ENCODE measurements at regions not wholly inside any gene's neighbourhood (a gene's known extent, or its start where the extent isn't known, plus 50 kb on each side); places are given as distances from the start of the nearest gene placed in this dataset.

- intact Hi-C loops (cut with DNase I; ENCODE audit: low total_unique reads): no loop called here
- no peak for TF ChIP-seq CTCF (IDR thresholded peaks at IDR 0.05)
- no peak for TF ChIP-seq POLR2A (IDR thresholded peaks at IDR 0.05)
- no peak overlapping the region for H3K4me3 ChIP-seq
- no peaks in the 10 kb centered on the region for H3K9me3 ChIP-seq
- no peak overlapping the region for H3K27ac ChIP-seq
- DNase-seq: no peak
- no peaks in the 10 kb centered on the region for H3K27me3 ChIP-seq
- H3K4me1 ChIP-seq: no peaks in the 10 kb centered on the region
- no peaks in the 10 kb centered on the region for H3K36me3 ChIP-seq
These were observed 246.9 kb downstream of the LNPK start for GRCh38 chr2:175755169-175755568.

- Histone ChIP-seq H3K4me1 (no peaks in the 10 kb centered on the region), H3K27ac (no peak overlapping the region), H3K4me3 (no peak overlapping the region), H3K36me3 (no peaks in the 10 kb centered on the region), H3K9me3 (no peaks in the 10 kb centered on the region), H3K27me3 (no peaks in the 10 kb centered on the region)
- intact Hi-C loops (cut with DNase I; ENCODE audit: low total_unique reads): no loop called here
- TF ChIP-seq CTCF (IDR thresholded peaks at IDR 0.05): no peak
- no peak for TF ChIP-seq POLR2A (IDR thresholded peaks at IDR 0.05)
- no peak for DNase-seq
These were observed 251.9 kb downstream of the LNPK start for GRCh38 chr2:175750195-175750594.

- DNase-seq: no peak
- Histone ChIP-seq H3K4me3 (no peak overlapping the region), H3K9me3 (no peaks in the 10 kb centered on the region), H3K4me1 (no peaks in the 10 kb centered on the region), H3K27ac (no peak overlapping the region), H3K27me3 (no peaks in the 10 kb centered on the region), H3K36me3 (no peaks in the 10 kb centered on the region)
- intact Hi-C loops (cut with DNase I; ENCODE audit: low total_unique reads): no loop called here
- no peak for TF ChIP-seq POLR2A (IDR thresholded peaks at IDR 0.05)
- TF ChIP-seq CTCF (IDR thresholded peaks at IDR 0.05): no peak
These were observed 256.2 kb downstream of the LNPK start for GRCh38 chr2:175745911-175746310.

- no peaks in the 10 kb centered on the region for H3K4me1 ChIP-seq
- intact Hi-C loops (cut with DNase I; ENCODE audit: low total_unique reads): no loop called here
These were observed 258.1 kb downstream of the LNPK start for GRCh38 chr2:175744000-175744399.

GRCh38 chr2:175743011-175743410 is 259.1 kb downstream of the LNPK start:
- intact Hi-C loops (cut with DNase I; ENCODE audit: low total_unique reads): no loop called here
- TF ChIP-seq POLR2A (IDR thresholded peaks at IDR 0.05): no peak
- no peak for TF ChIP-seq CTCF (IDR thresholded peaks at IDR 0.05)
- Histone ChIP-seq H3K9me3 (no peaks in the 10 kb centered on the region), H3K27me3 (no peaks in the 10 kb centered on the region), H3K27ac (no peak overlapping the region), H3K36me3 (no peaks in the 10 kb centered on the region), H3K4me3 (no peak overlapping the region), H3K4me1 (no peaks in the 10 kb centered on the region)
- no peak for DNase-seq

More at GRCh38 chr2:175744000-175744399, 258.1 kb downstream of the LNPK start:
- DNase-seq: no peak
- TF ChIP-seq POLR2A (IDR thresholded peaks at IDR 0.05) (no peak), CTCF (IDR thresholded peaks at IDR 0.05) (no peak)
- H3K4me3 ChIP-seq: no peak overlapping the region
- H3K27me3 ChIP-seq: no peaks in the 10 kb centered on the region
- H3K27ac ChIP-seq: no peak overlapping the region
- H3K9me3 ChIP-seq: no peaks in the 10 kb centered on the region
- no peaks in the 10 kb centered on the region for H3K36me3 ChIP-seq

All from uterus (tissue), 3 donors.